Coronary artery (tissue), 2 donors: ENCODE measurements at regions not wholly inside any gene's neighbourhood (a gene's known extent, or its start where the extent isn't known, plus 50 kb on each side); places are given as distances from the start of the nearest gene placed in this dataset.
"Not testable (repeated sequence)": the region's sequence is repeated elsewhere in the genome, so short reads cannot be mapped to it uniquely, and the experiment has no call there.

Experiments
- DNase-seq: peaks from one replicate; pipeline ENCODE4 v3.0.0-alpha.2; 2017; ENCODE audit warnings: low spot score
- H3K27ac ChIP-seq, 2 donors: fragments of 200-600 bp; sonication (generic); one replicate each; pipeline ENCODE4 v1.5.1; 2016 to 2019
- H3K4me3 ChIP-seq: fragments of 200-600 bp; sonication (generic); 2 replicates; pipeline ENCODE4 v1.5.1; 2016; ENCODE audit warnings: mild to moderate bottlenecking, moderate library complexity
- CTCF ChIP-seq: fragments of 200-600 bp; sonication (generic); IDR thresholded peaks from one replicate; pipeline ENCODE4 v1.5.1; 2019; ENCODE audit warnings: antibody characterized with exemption

GRCh38 chr3:81876826-81877225 is 115.4 kb upstream of the GBE1 start:
- TF ChIP-seq CTCF, result no peak
- Histone ChIP-seq H3K4me3 (no peak overlapping the region), H3K27ac (no peak overlapping the region)
- DNase-seq, result no peak

DNA sequence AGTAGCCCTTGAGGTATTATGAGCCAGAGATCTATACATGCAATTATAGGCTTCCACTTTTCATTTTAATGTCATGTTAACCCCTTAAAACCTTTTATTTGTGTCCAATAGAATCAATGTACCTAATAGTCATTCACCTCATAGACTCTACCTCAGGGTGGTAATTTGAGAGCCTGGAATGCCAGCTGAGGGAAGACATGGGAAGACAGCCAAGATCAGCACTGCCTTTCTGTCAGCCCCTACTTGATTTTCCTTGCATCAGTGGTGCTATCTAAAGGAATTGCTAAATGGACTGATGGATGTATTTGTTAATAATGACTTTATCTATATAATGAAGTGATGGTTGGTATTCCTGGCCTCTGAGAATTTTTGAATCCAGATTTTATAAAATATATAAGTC is 113.3 kb upstream of the GBE1 start:
- DNase-seq, result no peak

GRCh38 chr3:81872566-81872965 is 111.1 kb upstream of the GBE1 start:
- H3K27ac ChIP-seq, result no peak overlapping the region
- no peak overlapping the region for H3K4me3 ChIP-seq
- no peak for TF ChIP-seq CTCF
- no peak for DNase-seq

More for the DNA sequence above, 113.3 kb upstream of the GBE1 start:
- no peak for TF ChIP-seq CTCF
- Histone ChIP-seq H3K4me3 (no peak overlapping the region), H3K27ac (no peak overlapping the region)

DNA sequence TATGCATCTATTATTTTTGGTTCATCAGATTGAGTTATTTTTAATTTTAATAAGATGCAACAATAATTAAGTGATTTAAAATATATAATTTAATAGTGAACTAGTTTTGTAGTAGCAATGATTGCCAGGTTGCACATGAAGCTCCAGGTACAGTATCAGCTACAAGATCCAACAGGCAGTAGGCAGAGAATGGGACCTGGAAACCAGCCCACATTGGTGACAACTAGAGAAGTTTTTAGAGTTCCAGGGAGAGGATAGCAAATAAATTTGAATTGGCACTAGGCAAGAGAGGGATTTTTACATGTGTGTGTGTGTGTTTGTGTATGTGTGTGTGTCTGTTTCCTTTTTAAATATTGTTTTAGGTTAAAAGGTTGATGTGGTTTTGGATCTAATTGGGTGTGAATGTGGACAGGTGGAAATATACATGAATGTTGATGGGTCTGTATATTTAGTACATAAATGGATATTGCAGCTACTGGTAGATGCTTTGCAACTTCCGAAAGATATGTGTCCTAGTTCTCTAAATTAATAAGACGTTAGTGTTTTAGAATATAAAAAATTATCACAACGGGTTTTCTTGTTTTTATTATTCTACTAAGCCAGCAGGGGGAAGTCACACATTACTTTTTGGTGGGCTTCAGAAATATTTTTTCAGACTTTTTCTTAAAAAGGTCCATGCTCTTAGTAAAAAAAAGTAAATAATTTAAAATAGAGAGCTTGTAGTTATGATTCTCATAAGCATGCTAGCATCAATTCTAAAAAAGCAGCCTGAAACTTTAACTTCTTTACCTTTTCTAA is 110.1 kb upstream of the GBE1 start:
- no peak overlapping the region for H3K4me3 ChIP-seq
- no peak overlapping the region for H3K27ac ChIP-seq
- no peak for TF ChIP-seq CTCF
- no peak for DNase-seq

GRCh38 chr3:81869382-81869781 is 107.9 kb upstream of the GBE1 start:
- Histone ChIP-seq H3K4me3 (no peak overlapping the region), H3K27ac (no peak overlapping the region)
- no peak for DNase-seq
- TF ChIP-seq CTCF, result no peak

DNA sequence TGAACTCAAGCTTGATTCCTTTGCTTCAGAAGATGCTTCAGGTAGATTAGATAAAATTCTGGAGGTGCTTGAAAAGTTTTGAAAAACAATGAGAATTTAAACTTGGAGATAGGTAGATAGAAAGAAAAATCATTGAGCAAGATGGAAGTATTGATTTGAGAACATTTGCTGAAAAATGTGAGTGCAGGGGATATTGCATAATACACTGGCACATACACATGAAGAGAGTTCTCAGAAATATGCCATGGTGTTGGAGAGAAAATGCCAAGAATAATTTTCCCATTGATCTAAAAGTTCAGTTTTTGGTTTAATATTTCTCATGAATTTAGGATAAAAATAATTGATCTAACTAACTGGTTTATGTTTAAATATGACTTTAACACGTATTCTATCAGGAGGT is 107.2 kb upstream of the GBE1 start:
- Histone ChIP-seq H3K27ac (no peak overlapping the region), H3K4me3 (no peak overlapping the region)
- no peak for DNase-seq
- no peak for TF ChIP-seq CTCF

DNA sequence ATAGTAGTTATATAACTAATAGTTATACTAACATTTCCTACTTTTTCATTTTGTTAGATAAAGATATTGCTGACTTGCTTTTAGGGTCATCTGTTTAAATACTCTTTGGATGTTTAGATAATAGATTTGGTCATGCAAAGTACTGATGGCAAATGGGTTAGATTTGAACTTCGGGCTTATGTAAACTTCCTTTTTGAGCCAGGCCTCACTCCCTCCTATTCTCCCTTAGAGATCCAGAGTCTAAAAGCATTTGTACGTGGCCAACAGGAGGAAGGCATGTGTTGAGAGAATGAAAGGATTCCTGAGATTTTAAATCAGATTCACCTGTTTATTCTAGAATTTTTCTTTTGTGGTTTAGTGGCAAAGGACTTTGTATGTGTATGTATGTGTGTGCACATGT is 106.4 kb upstream of the GBE1 start:
- DNase-seq, result no peak
- Histone ChIP-seq H3K4me3 (no peak overlapping the region), H3K27ac (no peak overlapping the region)
- no peak for TF ChIP-seq CTCF

DNA sequence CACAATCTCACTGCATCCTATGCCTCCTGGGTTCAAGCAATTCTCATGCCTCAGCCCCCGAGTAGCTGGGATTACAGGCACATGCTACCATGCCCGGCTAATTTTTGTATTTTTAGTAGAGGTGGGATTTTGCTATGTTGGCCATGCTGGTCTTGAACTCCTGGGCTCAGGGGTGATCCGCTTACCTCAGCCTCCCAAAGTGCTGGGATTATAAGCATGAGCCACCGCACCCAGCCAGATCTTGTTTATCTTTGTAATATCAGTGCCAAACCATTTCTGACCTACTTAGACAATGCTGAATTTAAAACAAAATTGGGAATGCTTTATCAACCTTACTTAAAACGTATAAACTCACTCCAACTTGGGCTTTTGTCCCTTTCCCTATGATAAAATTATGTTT is 103.7 kb upstream of the GBE1 start:
- not testable (repeated sequence) for H3K4me3 ChIP-seq, DNase-seq

More for the DNA sequence above, 103.7 kb upstream of the GBE1 start:
- not testable (repeated sequence) for H3K27ac ChIP-seq
